Hematopoietic multipotent progenitor cell treated with erythropoietin and hydrocortisone succinate and interleukin-3 and kit ligand, for 15 days (in vitro differentiated cells): ENCODE measurements at regions not wholly inside any gene's neighbourhood (a gene's known extent, or its start where the extent isn't known, plus 50 kb on each side); places are given as distances from the start of the nearest gene placed in this dataset.
A peak's percentile ranks its signal among the peaks of the same experiment; 100 is the strongest.

Source experiments
- DNase-seq: peaks from one replicate; pipeline ENCODE4 v3.0.0-alpha.2; 2015; ENCODE audit warnings: low spot score

DNA sequence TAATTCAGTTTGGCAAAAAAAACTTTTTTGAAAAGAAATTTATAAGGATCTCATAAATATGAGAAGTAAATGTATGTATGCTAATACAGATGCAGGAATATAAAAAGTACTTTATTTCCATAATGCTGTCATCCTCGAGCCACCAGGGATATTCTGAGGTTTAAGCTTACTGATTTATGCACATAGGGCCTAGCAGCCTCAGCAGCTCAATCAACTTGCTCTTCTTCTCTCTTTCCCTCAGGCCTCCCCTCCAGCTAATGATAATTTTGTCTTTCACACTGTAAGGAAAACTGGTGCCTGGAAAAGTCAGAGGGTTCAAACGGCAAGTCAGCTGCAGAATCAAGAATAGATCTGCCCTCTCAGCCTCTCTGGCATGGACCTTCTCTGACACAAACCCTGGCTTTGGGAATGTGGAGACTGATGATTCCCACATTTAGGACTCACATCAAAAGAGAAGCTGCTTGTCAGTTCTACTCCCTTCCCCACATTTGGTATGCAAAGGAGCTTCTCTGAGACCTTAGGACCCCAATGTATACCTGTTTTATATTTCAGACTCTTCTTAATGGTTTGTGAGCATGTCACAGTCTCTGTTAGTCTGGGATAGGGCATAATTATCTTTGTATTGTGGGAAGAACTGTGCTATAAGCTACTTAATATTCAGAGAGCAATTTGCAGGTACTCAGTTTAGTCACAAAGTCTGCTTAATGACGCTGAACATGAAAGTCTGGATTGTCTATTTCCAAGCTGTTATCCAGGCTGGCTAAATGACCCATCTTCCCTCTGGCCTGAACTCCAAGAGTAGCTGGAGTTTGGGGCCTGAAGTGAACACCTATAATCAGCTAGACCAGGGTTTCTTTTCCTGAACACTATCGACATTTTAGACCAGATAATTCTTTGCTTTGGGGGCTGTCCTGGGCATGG, 52.1 kb upstream of the DIPK1A start:
- no peak for DNase-seq

DNA sequence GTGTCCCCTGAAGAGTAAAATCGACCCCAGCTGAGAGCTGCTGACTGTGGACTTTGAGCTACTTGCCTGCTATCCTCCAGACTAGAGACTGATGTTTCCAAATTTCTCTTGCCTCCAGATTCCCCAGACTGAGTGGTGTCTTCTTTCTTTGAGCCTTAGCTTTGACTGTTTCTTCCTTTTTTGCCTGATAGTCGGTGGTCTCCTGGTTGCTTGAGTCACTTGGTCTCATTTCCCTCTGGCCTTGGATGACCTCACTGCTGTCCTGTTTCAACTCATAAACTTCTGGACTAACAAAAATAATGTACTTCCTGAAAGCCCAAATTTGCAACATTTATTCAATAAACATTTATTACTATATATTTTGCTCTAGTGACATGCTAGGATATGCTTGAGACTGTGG, 52.9 kb upstream of the DIPK1A start:
- DNase-seq = no peak

DNA sequence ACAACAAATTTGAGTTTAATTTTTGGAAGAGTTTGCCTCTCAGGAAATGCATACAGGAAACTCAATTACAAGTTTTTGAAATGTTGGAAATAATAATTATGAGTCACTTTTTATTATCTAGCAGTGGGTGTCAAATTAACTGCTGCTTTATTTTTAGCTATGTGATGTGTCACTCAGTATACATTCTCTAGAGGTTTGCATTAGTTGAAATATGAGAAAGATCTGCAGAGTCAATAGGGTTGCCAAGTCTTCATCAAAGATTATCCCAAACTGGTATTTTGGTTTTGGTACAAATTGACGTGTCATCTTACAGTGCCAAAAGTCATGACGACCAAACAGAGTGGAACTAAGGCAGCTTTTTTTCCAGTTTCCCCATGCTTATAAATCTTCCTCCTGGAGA, 54.3 kb upstream of the DIPK1A start:
- no peak for DNase-seq

DNA sequence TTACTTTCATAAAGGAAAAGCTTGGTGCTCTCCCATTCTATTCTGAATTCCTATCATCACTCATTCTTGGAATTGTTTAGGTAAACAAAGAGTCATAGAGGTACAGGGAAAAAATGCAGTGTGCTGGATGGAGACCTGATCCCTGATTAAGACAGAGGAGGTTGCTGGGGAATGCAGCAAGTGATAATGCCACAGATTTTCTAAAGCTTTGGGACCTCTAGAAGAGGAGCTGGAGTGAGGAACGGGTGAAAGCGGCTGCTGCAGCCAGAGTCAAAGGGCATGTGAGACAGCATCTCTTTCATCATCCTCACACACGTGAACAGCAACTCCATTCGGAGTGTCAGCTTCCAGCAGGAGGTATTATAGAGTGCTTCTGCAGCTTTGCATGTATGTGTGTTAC, 54.9 kb upstream of the DIPK1A start:
- no peak for DNase-seq

DNA sequence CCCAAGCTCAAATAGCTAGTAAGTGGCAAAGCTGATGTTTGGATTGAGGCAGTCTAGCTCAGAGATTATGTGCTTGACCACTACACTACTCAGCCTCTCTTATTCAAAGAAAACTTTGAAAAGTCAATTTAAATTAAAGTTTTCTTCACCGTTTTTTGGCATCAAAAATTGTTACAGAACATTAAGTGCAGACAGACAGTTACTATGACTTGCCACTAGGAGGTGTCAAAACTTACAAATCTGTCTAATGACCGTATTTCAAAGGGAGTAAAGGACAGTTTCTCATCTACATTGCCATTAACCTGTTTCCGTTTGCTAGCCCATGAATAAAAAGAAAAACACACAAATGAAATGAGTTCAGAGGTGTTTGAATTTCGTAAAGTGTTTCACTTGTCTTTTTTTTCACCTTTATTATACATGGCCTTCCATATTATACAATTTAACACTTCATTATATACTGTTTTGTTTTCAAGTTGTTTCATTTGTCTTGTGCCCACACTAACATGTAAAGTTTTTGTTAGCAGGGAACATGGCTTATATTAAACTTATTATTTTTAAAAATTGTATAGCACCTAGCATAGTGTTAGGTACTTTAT, 57.4 kb upstream of the MTF2 start:
- DNase-seq = peak; percentile 75

DNA sequence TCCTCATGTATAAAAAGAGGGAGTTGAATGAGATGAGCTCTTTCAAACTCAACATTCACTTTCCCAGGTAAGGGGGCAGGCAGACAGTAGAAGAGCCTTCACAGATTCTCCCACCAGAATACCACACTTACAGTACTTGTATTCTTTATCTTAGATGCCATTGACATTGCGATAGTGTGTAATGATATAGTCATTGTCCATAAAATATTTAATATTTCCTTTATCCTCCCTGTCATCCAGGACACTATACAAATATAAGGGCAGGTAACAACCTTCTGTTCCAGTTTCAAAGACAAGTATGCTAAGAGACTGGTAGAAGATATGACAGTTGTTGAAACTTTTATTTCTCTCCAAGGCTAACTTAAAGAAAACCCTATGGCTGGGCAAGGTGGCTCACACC, 56.5 kb upstream of the MTF2 start:
- DNase-seq = no peak

DNA sequence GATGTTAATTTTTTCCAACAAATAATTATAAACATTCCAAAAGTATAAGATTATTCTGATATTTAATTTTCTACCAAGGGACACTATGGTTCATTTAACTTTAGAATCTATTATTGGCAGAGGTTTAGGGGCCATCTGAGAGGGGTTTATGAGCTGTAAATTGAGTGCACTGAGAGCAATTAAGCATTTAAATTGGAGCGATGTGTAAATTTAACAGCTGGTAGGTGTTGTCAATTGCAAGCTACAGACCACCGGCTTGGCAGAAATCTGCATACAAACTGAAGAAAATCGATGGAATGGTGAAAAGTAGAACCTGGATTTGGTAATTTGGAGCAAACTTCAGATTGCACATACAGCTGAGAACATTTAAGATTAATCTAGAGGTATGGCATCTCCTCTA, 55.8 kb upstream of the MTF2 start:
- no peak for DNase-seq

DNA sequence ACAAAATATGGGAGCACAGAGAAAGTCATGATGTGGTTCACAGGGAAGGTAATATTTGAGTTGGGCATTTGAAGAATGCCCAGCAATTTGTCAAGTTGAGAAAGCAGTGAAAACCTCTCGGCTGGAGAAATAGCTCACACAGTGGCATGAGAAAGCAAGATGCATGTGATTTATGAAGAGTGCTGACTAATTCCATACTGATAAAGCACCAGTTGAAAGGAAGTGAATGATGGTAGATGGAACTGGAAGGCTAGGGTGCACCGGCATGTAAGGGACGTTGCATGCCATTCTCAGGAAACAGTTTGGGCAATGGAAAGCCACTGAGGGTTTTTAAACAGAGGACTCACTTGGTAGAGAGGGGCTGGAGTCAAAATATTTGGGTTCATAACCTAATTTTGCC, 53.5 kb upstream of the MTF2 start:
- peak; percentile 19 for DNase-seq

DNA sequence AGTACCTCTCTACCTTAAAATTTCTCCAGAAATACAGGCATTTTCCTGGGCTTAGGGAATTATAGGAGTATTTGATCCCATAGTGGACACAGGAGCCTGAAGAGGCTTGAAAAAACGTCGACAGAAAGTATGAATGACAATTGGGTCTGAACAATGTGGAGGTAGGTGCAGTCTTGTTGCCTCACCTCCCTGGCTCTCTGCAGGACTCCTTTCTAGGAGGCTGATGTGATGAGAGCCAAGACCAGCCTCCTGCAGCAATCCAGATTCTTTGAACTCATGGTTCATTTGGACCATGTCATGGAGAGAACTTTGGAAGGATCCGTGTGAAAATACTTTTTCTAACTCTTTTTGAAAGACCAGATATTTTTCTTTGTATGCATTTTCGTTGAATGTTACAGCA, 50.5 kb upstream of the MTF2 start:
- DNase-seq = no peak
